SJSA1 (cell line): ENCODE measurements at regions not wholly inside any gene's neighbourhood (a gene's known extent, or its start where the extent isn't known, plus 50 kb on each side); places are given as distances from the start of the nearest gene placed in this dataset.
"Not testable (repeated sequence)": the region's sequence is repeated elsewhere in the genome, so short reads cannot be mapped to it uniquely, and the experiment has no call there.

ENCODE experiments used
- DNase-seq, 2 experiments: peaks; one replicate each; pipeline ENCODE4 v3.0.0-alpha.2; 2015 to 2020; ENCODE audit warnings: low spot score in 2 of 2, low read depth in 1 of 2
- H3K27ac ChIP-seq: fragments of 250-450 bp; sonication (Bioruptor Pico); 2 replicates; pipeline ENCODE4 v1.5.1; 2020; ENCODE audit warnings: mild to moderate bottlenecking, moderate library complexity
- H3K27me3 ChIP-seq: fragments of 250-450 bp; sonication (Bioruptor Pico); replicated peaks from 2 replicates; pipeline ENCODE4 v1.5.1; 2020; ENCODE audit warnings: mild to moderate bottlenecking, moderate library complexity
- H3K36me3 ChIP-seq: fragments of 250-450 bp; sonication (Bioruptor Pico); 2 replicates; pipeline ENCODE4 v1.5.1; 2020; ENCODE audit warnings: mild to moderate bottlenecking
- H3K4me1 ChIP-seq: fragments of 250-450 bp; sonication (Bioruptor Pico); replicated peaks from 2 replicates; pipeline ENCODE4 v1.6.1; 2021; ENCODE audit warnings: mild to moderate bottlenecking
- H3K4me3 ChIP-seq: fragments of 250-450 bp; sonication (Bioruptor Pico); 2 replicates; pipeline ENCODE4 v1.5.1; 2020; ENCODE audit warnings: mild to moderate bottlenecking
- H3K9me3 ChIP-seq: fragments of 250-450 bp; sonication (Bioruptor Pico); replicated peaks from 2 replicates; pipeline ENCODE4 v1.5.1; 2020; ENCODE audit warnings: mild to moderate bottlenecking

DNA sequence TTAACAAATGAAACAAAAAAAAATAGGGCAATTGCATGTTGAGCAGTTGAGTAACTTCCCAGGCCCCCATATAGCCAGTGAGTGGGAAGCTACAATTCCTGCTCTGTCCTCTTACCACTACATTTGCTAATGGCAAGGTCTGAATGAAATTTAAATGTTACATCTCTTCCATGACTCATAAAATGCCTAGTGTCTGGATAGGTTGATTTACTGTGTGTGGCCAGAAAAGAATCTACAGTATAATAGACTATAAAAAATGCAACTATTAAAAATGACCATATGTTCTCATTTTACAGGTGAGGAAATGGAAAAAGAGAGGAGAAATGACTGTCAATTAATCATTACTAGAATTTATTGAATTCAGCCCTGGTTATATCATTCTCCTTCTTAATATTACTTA lies 1199.3 kb downstream of the CDH11 start:
- no peaks in the 10 kb centered on the region for H3K4me1 ChIP-seq
- no peaks in the 10 kb centered on the region for H3K36me3 ChIP-seq
- no peak for DNase-seq

DNA sequence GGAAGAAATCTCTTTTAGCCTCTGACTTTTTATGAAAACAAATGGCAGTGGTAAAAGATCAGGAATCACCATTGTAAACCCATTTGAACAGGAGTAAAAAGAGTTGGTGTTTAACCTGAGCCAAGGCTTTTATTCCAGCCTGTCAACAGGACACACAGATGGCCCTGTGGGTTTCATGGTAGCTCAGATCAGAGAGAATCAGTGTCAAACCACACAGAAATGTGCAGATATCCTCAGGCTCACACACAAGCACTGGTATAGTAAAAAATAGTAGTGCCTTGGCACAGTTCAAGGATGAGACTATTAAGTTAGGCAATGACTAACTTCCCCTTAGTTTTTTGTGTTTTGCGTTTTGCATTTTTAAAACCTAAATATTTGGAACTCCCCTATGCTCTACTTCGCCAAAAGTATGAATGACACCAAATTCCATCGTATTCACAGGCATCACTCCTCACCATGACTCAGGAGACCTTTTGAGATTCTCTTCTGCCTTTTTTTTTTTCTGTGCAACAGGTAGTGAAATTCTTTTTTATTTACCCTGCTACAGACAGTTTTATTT lies 1200.0 kb downstream of the CDH11 start:
- no peaks in the 10 kb centered on the region for H3K9me3 ChIP-seq
- no peak overlapping the region for H3K27ac ChIP-seq
- H3K36me3 ChIP-seq, result no peaks in the 10 kb centered on the region
- no peaks in the 10 kb centered on the region for H3K27me3 ChIP-seq
- no peak for DNase-seq
- H3K4me1 ChIP-seq, result no peaks in the 10 kb centered on the region
- no peak overlapping the region for H3K4me3 ChIP-seq

More for the DNA sequence above, 1199.3 kb downstream of the CDH11 start:
- H3K4me3 ChIP-seq, result no peak overlapping the region
- H3K9me3 ChIP-seq, result no peaks in the 10 kb centered on the region
- no peak overlapping the region for H3K27ac ChIP-seq
- H3K27me3 ChIP-seq, result no peaks in the 10 kb centered on the region

GRCh38 chr16:63913290-63913689 lies 1208.6 kb downstream of the CDH11 start:
- Histone ChIP-seq H3K27ac (no peak overlapping the region), H3K27me3 (no peaks in the 10 kb centered on the region), H3K36me3 (no peaks in the 10 kb centered on the region), H3K4me1 (no peaks in the 10 kb centered on the region), H3K4me3 (no peak overlapping the region), H3K9me3 (no peaks in the 10 kb centered on the region)
- no peak for DNase-seq

DNA sequence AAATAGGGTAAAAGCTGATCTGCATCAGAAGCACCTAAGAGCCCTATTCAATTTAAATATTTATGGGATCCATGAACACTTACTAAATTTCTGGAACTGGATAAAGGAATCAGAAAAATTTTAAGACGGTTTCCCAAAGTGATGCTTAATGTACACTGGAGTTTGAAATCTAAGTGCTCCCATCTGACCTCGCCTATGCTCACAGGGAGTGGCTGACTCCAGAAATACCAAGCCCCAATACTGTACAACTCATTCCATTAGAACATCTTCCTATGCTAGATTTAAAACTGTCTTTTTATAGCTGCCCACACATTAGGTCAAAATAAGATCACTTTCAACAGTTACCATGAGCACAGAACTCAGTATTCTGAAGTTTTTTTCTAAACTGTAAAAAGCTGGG lies 1214.6 kb downstream of the CDH11 start:
- H3K9me3 ChIP-seq, result no peaks in the 10 kb centered on the region
- no peaks in the 10 kb centered on the region for H3K27me3 ChIP-seq
- no peak overlapping the region for H3K27ac ChIP-seq

DNA sequence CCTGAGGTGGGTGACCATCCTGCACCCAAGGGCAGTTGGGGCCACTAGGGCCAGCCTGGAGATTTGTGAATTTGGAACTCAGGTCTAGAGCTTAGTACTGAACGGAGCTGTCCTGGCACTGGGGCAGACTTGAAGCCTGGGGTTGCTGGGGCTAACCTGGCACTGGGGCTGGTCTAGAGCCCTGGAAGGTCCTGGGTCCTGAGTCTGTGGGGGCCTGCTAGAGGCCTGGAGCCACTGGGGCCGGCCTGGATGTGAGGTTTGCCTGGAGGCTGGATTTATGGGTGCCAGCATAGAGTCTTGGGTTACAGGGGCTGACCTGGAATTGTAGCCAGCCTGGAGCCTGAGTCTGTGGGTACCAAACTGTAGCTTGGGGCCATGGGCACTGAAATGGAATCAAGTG lies 1216.9 kb downstream of the CDH11 start:
- no peaks in the 10 kb centered on the region for H3K9me3 ChIP-seq
- no peaks in the 10 kb centered on the region for H3K27me3 ChIP-seq
- no peak overlapping the region for H3K4me3 ChIP-seq
- no peaks in the 10 kb centered on the region for H3K36me3 ChIP-seq
- H3K27ac ChIP-seq, result no peak overlapping the region
- no peaks in the 10 kb centered on the region for H3K4me1 ChIP-seq
- DNase-seq, result no peak

More for the DNA sequence above, 1214.6 kb downstream of the CDH11 start:
- no peak overlapping the region for H3K4me3 ChIP-seq
- H3K4me1 ChIP-seq, result no peaks in the 10 kb centered on the region
- no peaks in the 10 kb centered on the region for H3K36me3 ChIP-seq
- no peak for DNase-seq

DNA sequence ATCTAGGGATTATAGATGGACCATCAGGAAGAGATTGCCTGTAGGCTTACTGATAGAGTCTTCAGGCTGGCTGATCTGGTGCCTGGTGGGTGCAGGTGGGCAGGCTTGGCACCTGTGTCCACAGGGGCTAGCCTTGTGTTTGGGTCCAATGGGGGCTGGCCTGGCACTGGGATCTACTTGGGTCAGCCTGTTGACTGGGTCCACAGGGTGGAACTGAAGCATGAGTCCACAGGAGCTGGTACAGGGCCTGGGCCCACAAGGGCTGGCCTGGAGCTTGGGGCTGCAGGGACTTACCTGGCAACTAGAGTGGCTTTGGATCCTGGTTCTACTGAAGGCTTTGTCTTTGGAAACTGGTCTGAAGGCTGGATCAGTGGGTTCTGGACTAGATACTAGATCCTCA lies 1217.7 kb downstream of the CDH11 start:
- Histone ChIP-seq H3K36me3 (no peaks in the 10 kb centered on the region), H3K9me3 (no peaks in the 10 kb centered on the region), H3K27ac (no peak overlapping the region), H3K4me1 (no peaks in the 10 kb centered on the region), H3K27me3 (no peaks in the 10 kb centered on the region), H3K4me3 (no peak overlapping the region)
- DNase-seq, result no peak

DNA sequence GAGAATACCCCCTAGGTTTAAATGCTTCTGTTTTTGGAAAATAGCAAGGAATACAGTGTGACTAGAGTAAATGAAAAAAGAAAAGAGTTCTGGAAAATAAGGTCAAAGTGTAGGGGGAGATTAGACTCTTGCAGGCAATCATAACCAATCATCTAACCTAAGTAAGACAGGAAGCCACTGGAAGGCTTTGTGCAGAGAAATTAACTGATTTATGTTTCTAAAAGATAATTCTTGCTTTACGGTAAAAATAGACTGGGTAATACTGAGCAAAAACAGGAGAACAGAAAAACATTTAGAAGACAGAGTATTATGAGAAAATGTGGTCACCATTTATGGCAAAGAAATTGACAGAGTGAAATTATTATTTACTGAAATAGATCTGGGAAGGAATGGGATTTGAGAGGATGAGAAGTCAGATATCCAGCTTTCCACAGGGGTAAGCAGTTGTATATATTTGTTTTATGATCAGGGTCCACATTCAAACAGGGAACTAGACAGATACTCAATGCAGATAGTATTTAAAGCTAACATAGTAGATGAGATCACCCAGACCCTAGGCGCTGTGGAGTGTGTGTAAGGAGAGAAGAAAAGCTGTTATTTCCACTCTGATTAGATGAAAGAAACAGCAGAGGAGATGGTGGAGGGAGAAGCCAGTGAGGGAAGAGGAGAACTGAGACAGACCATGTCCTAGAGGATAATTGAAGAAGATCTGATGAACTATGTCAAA lies 1225.3 kb downstream of the CDH11 start:
- H3K4me3 ChIP-seq, result no peak overlapping the region
- H3K4me1 ChIP-seq, result no peaks in the 10 kb centered on the region
- no peak overlapping the region for H3K27ac ChIP-seq
- H3K36me3 ChIP-seq, result no peaks in the 10 kb centered on the region
- no peaks in the 10 kb centered on the region for H3K27me3 ChIP-seq
- no peak for DNase-seq
- H3K9me3 ChIP-seq, result no peaks in the 10 kb centered on the region

- no peak for DNase-seq
- no peak overlapping the region for H3K27ac ChIP-seq
- H3K9me3 ChIP-seq, result no peaks in the 10 kb centered on the region
Measured at GRCh38 chr16:63890723-63891122, 1231.1 kb downstream of the CDH11 start.

DNA sequence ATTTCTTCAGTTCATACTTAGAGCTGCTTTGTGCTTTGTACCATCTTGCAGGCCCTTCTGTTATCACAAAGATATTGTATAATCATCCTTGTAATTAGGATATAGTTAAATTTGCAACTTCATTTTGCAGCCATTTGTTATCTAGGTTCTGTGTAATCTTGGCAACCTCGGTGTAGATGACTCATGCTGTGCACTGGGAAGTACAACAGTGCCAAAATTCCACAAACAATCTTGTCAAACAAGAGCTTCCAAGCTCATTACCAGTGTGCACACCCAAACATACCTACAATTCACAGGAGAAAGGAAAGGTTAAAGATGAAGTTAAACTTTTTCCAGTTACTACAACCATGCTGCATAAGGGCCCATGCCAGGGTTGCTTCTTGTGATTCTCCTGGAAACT lies 1231.8 kb downstream of the CDH11 start:
- H3K27me3 ChIP-seq, result no peaks in the 10 kb centered on the region
- H3K27ac ChIP-seq, result no peak overlapping the region
- H3K4me3 ChIP-seq, result no peak overlapping the region
- H3K36me3 ChIP-seq, result no peaks in the 10 kb centered on the region
- no peaks in the 10 kb centered on the region for H3K4me1 ChIP-seq
- no peaks in the 10 kb centered on the region for H3K9me3 ChIP-seq
- no peak for DNase-seq

More at GRCh38 chr16:63890723-63891122, 1231.1 kb downstream of the CDH11 start:
- Histone ChIP-seq H3K4me1 (no peaks in the 10 kb centered on the region), H3K36me3 (no peaks in the 10 kb centered on the region), H3K27me3 (no peaks in the 10 kb centered on the region), H3K4me3 (no peak overlapping the region)

DNA sequence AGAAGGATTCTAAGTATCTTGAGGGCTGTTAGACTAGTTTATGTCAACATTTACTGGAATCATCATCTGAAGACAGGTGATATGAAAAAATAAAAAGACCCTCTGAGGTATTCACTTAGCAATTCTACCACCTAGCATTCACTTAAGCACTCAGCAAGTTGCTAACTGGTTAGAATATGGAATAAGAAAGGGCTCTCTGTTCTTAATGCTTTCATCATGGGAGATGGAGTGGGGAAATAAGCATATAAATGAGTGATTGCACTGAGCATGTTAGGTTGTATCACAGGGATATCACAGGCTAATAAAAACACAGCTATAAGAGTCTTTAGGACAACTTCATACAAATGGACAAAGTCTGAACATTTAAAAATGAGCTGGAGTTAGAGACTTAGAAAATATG lies 1238.8 kb downstream of the CDH11 start:
- no peak for DNase-seq
- H3K4me1 ChIP-seq, result no peaks in the 10 kb centered on the region

GRCh38 chr16:63882576-63882975 lies 1239.3 kb downstream of the CDH11 start:
- no peaks in the 10 kb centered on the region for H3K27me3 ChIP-seq
- no peak overlapping the region for H3K27ac ChIP-seq
- no peak overlapping the region for H3K4me3 ChIP-seq
- H3K4me1 ChIP-seq, result no peaks in the 10 kb centered on the region
- no peaks in the 10 kb centered on the region for H3K36me3 ChIP-seq
- H3K9me3 ChIP-seq, result no peaks in the 10 kb centered on the region
- DNase-seq, result no peak

More for the DNA sequence above, 1238.8 kb downstream of the CDH11 start:
- Histone ChIP-seq H3K4me3 (no peak overlapping the region), H3K27me3 (no peaks in the 10 kb centered on the region), H3K36me3 (no peaks in the 10 kb centered on the region), H3K27ac (no peak overlapping the region), H3K9me3 (no peaks in the 10 kb centered on the region)

GRCh38 chr16:63880948-63881347 lies 1240.9 kb downstream of the CDH11 start:
- Histone ChIP-seq H3K36me3 (no peaks in the 10 kb centered on the region), H3K27me3 (no peaks in the 10 kb centered on the region), H3K4me3 (no peak overlapping the region), H3K4me1 (no peaks in the 10 kb centered on the region), H3K27ac (no peak overlapping the region), H3K9me3 (no peaks in the 10 kb centered on the region)
- DNase-seq, result no peak

- Histone ChIP-seq H3K4me3 (no peak overlapping the region), H3K36me3 (no peaks in the 10 kb centered on the region), H3K27ac (no peak overlapping the region), H3K27me3 (no peaks in the 10 kb centered on the region), H3K9me3 (no peaks in the 10 kb centered on the region), H3K4me1 (no peaks in the 10 kb centered on the region)
- DNase-seq, result no peak
Measured at GRCh38 chr16:63877401-63877800, 1244.5 kb downstream of the CDH11 start.

DNA sequence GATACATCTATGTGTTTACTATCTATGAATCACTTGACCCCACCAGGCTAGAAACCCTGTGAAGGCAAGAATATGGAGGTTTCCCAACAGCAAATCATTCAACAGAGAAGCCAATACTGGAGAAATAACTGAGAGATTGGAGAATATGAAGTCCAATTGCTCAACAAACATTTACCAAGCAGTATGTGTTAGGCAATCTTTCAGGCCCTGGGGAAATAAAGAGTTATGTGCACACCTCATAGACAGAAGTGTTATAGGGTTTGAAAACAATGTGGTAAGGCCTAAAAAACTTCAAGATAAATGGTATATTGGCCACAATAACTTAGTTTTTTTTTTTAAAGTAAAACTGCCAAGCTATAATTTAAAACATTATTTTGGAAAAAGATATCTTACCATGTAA lies 1245.8 kb downstream of the CDH11 start:
- Histone ChIP-seq H3K36me3 (no peaks in the 10 kb centered on the region), H3K4me1 (no peaks in the 10 kb centered on the region), H3K4me3 (no peak overlapping the region), H3K27me3 (no peaks in the 10 kb centered on the region), H3K27ac (no peak overlapping the region), H3K9me3 (no peaks in the 10 kb centered on the region)
- DNase-seq, result no peak

- not testable (repeated sequence) for H3K4me3 ChIP-seq, H3K9me3 ChIP-seq, DNase-seq, H3K4me1 ChIP-seq, H3K27me3 ChIP-seq, H3K36me3 ChIP-seq, H3K27ac ChIP-seq
Measured at GRCh38 chr16:63860700-63861099, 1261.2 kb downstream of the CDH11 start.
